ENCODE measurements at regions not wholly inside any gene's neighbourhood (a gene's known extent, or its start where the extent isn't known, plus 50 kb on each side); places are given as distances from the start of the nearest gene placed in this dataset.

GRCh38 chr9:107919263-107919662 lies 429.7 kb upstream of the KLF4 start:
- TF ChIP-seq CTCF (IDR thresholded peaks at IDR 0.05) (no peak), POLR2A (IDR thresholded peaks at IDR 0.05) (no peak)

Data from right lobe of liver (tissue), 4 donors.